SW480 (cell line): ENCODE measurements at regions not wholly inside any gene's neighbourhood (a gene's known extent, or its start where the extent isn't known, plus 50 kb on each side); places are given as distances from the start of the nearest gene placed in this dataset.
"Not testable (repeated sequence)": the region's sequence is repeated elsewhere in the genome, so short reads cannot be mapped to it uniquely, and the experiment has no call there.

Source experiments
- DNase-seq: peaks from one replicate; pipeline ENCODE4 v3.0.0-alpha.2; 2016; ENCODE audit warnings: low spot score

DNA sequence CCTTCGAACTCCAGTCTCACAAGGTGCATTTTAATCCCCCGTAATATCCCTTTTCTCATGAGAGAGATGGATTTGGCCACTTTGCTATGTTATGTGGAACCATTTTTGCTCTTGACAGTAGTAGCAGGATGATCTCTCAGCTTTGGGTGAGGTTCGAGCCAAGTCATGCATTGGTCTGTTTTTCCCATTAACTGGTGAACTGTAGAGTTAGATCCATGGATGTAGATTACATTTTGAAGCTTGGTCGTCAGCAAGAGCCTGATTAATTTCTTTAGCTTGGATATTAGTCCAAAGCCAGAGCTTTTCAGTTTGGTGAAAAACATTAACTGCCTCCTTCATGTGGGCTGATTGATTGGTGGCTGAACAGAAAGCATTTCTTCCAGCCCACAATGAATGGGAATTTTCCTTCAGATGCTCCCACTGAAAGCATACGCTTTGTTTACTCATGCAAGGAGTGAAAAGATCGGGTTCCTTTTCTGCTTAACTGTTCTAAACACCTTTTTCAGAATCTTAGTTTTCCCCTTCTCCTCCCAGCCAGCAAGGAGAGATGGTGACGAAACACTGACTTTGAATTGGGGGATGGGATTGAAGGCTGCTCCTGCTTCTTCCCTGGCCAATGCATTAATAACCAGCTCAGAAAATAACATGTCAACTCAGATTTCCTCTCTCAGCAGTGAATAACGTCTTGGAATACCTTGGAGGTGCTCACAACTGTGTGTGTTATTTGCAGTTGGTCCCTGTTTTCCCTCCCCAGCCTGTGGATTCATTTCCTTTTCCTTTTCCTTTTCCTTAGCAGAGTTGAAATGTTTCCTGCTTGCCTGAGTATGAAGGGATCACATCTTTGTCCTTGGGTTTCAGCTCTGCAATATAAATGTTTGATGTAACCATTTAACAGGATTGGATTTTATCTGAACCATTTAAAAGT lies 351.8 kb upstream of the FZD8 start:
- DNase-seq = no peak

DNA sequence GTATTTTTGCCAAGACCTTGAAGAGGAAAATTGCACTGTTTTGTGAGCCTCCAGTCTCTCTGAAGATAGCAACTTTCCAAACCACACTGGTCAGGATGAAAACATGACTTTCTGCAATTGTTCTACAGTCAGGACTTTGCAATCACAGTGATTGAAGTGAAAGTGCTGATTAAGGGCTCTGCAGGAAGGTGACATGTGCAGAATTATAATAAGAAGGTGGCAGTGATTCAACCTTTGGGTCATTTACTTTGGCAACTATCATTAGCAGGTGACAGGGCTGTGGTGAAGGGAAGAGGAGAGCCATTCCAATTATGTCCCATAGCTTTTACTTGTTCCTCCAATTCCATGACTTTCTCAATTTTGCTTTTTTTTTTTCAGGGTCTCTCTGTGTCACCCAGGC lies 350.0 kb upstream of the FZD8 start:
- no peak for DNase-seq

DNA sequence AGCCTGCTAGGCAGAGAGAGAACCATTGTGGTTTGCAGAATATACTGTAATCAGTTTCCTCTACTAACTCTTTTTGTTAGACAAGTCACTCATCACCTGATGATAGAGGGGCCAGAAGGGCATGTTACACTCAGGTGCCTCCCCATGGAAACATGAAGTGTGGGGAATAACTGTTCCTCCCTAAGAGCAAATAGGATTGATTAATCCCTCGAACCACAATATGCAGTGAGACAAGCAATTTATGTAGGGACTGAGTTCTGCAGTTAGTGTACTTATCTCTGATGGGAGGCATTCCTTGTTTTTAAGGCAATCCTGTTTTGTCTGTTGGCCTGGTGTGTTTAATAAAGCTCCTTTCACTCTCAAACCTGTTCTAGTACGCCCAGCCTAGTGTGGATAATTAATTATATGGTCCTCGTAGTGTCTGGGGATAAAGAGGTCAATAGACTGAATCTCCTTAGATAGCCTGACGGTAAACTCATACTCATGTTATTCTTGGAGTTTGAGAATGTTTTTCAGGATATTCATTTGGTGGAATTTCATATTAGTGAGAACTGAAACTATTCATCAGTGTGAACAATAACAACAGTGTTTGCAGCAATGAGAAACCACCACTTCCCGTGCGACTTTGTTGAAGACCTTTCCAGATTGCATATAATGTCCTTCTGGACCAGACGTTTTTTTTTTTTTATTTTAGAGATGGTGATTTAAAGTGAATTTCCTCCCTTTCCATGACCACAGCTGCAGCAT lies 344.8 kb upstream of the FZD8 start:
- DNase-seq = no peak

- no peak for DNase-seq
These were observed 337.0 kb upstream of the FZD8 start for GRCh38 chr10:35979116-35979515.

- not testable (repeated sequence) for DNase-seq
These were observed 332.0 kb upstream of the FZD8 start for GRCh38 chr10:35973912-35974591.

- DNase-seq = no peak
These were observed 330.2 kb upstream of the FZD8 start for GRCh38 chr10:35972275-35972674.

DNA sequence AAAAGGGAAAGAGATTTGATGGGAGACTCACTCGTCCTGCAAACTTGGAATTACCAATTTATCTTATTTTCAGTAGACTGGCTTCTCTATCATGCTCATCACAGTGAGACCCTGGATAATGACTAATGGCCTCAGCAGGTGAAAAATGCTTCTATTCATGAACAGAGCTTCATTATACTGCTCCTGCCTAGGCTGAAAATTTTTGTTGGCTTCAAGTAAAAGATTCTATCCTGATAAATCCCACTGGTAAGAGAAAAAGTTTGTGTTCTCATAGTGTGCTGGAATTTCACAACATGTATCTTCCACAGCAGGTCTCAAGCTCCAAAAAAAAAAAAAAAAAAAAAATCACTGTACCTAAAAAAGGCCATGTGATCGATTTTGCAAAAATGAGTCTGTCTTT lies 329.3 kb upstream of the FZD8 start:
- no peak for DNase-seq

GRCh38 chr10:35963685-35964084 lies 321.6 kb upstream of the FZD8 start:
- no peak for DNase-seq

GRCh38 chr10:35961501-35961900 lies 319.4 kb upstream of the FZD8 start:
- no peak for DNase-seq

DNA sequence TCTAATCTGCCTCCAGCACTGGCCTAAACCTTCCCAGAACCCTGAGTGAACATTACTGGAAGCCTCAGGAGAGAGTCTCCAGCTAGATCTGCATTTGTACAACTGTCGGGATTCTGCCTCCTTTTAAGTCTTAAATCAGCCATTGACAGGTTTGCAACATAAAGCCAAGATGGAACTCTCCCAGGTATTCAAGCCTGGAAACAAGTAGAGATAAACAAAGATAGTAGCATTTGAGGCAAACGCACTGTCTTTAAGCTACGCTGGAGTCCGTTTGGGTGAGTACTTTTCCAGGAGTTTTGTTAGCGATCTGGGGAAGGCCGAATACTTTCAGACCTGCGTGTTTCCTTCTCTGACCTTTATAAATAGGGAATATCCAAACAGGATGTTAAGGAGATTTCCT lies 317.2 kb upstream of the FZD8 start:
- DNase-seq = no peak

DNA sequence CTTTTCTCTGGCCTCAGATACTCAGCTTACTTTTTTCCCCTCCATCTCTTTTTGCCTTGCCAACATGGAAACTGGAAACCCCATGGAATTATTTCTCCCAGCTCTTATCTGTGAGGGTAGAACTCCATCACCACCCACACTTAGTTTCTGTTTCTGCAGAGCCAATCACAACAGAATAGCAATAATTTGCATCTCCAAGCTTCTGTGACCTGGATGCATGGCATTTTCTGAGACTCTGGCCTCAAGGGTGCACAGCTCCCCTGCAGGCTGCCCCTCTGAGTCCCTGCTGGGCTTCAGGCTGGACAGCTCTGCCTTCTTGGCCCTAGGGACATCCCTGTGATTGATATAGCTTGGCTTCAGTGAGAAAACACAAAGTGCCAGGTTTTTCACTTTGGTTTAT lies 316.5 kb upstream of the FZD8 start:
- DNase-seq = not testable (repeated sequence)

DNA sequence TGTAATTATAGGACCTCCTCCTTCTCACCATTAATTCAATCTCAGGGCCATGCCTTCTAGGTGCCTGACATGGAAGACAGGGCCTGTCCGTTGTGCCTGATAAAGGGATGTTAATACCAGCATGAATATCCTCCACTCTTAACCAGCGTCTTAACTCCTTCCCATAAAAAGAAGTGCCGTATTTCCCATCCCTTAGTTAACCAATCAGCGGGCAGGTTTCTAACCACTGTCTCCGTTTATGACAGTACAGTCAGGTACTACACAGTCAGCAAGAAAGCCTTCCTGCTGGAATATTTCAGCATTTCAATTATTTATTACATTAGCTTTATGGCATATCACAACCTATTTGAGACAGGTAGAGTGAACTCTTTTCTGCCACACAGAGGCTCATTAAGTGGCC lies 308.6 kb upstream of the FZD8 start:
- no peak for DNase-seq

GRCh38 chr10:35950226-35950625 lies 308.1 kb upstream of the FZD8 start:
- DNase-seq = no peak

- DNase-seq = no peak
These were observed 307.7 kb upstream of the FZD8 start for GRCh38 chr10:35949811-35950211.

GRCh38 chr10:35946556-35946955 lies 304.5 kb upstream of the FZD8 start:
- no peak for DNase-seq

- DNase-seq = no peak
These were observed 300.0 kb upstream of the FZD8 start for GRCh38 chr10:35942057-35942456.

GRCh38 chr10:35940141-35941041 lies 298.3 kb upstream of the FZD8 start:
- DNase-seq = no peak

DNA sequence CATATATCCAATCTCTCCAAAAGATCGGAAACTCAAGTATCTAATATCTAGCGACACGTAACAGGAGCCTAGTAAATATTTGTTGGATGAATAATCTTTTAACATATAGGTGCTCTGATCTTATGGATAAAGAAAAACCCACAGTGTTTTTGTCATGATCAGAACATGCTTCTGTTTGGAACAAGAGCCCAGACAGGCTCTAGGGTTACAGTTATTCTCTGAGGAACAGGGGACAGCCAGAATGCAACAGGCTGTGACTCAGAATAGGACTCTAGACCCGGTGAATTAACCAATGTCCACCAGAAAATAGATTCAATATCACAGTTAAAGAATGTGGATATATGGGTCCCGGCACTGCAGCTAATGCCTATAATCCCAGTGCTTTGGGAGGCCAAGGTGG lies 296.1 kb upstream of the FZD8 start:
- no peak for DNase-seq

- no peak for DNase-seq
These were observed 295.4 kb upstream of the FZD8 start for GRCh38 chr10:35937546-35937945.

DNA sequence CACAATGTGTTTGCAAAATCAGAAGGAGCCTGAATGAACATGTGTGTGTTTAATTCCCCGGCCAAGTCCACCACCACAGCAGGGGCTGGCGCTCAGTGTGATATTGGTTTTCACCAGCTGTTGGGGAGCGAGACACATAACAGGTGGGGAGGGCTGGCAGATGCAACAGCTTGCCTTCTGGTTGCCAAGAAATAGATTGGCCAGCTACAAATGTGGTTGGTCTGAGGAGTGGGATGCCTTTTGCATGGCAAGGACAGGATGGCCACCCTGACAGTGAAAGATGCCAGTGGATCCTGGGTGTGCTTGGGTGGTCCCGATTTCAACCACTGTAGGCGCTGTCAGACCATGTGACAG lies 292.5 kb upstream of the FZD8 start:
- no peak for DNase-seq

DNA sequence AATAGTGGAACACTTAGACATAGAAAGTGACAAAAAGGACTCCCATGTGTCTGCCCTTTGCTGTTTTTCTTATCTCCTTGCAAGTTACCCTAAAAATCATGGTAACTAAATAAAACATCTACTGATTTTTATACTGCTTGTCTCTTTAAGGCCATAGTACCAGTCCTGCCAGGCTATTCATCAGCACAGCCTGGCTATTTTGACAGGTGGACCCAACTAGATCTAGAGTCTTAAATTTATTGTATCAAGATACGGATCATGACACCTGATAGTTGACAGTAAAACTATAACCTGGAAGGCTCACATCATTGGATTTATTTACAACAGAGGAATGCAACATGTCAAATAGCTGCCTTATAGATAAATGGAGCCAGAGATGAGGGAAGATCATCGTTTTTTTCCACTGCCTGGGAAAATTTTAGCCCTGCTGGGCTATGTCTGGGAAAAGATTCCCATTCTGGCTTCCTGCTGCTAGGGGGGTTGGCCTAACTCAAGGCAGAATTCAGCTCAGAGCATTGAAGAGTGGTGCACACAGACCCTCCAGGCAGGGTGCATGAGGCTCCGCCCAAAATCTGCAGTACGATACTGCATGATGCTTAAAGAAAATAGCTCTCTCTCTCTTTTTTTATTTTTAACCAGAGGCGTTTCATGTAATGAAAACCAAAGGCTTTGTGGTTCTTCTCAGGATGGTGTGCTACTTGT lies 292.0 kb upstream of the FZD8 start:
- DNase-seq = no peak
